WTC11 (cell line): ENCODE measurements at regions not wholly inside any gene's neighbourhood (a gene's known extent, or its start where the extent isn't known, plus 50 kb on each side); places are given as distances from the start of the nearest gene placed in this dataset.

Experiments used
- ATAC-seq: fragments of 200-7000 bp; cut with Tn5 transposase; 2 replicates; pipeline ENCODE4 v1.10.0; 2021; ENCODE audit warnings: mild to moderate bottlenecking, moderate library complexity
- CTCF ChIA-PET: fragments of 300-600 bp; sonication (Branson Sonifier 250); formaldehyde crosslinking; loops from one replicate; lab custom pipeline; 2021; ENCODE audit warnings: antibody characterized with exemption; lab: Charles Lee
- POLR2A ChIA-PET: fragments of 350-600 bp; sonication (Branson Sonifier 250); formaldehyde crosslinking; loops from one replicate; lab custom pipeline; 2021; ENCODE audit warnings: antibody characterized with exemption; lab: Charles Lee
- DNase-seq: peaks from one replicate; pipeline ENCODE4 v3.0.0; 2021; ENCODE audit warnings: low spot score
- H3K27ac Mint-ChIP-seq: 2 replicates; pipeline ENCODE4 v1.8.0; 2021; ENCODE audit warnings: mixed read lengths
- H3K27me3 Mint-ChIP-seq: 2 replicates; pipeline ENCODE4 v1.8.0; 2021; ENCODE audit warnings: low read depth, mild to moderate bottlenecking, moderate library complexity, mixed read lengths
- H3K36me3 Mint-ChIP-seq: 2 replicates; pipeline ENCODE4 v1.8.0; 2021; ENCODE audit warnings: mixed read lengths
- H3K4me1 Mint-ChIP-seq: 2 replicates; pipeline ENCODE4 v1.8.0; 2022; ENCODE audit warnings: mixed read lengths
- H3K4me3 Mint-ChIP-seq: 2 replicates; pipeline ENCODE4 v1.8.0; 2021; ENCODE audit warnings: mild to moderate bottlenecking, moderate library complexity, mixed read lengths
- H3K9me3 Mint-ChIP-seq: 2 replicates; pipeline ENCODE4 v1.8.0; 2021; ENCODE audit warnings: mixed read lengths
- AFF4 ChIP-seq: sonication (generic); formaldehyde crosslinking; IDR thresholded peaks from 2 replicates; pipeline ENCODE4 v1.8.1; 2023; ENCODE audit warnings: mild to moderate bottlenecking, missing genetic modification reagents, borderline replicate concordance
- ARID4B ChIP-seq: sonication (generic); formaldehyde crosslinking; IDR thresholded peaks from 2 replicates; pipeline ENCODE4 v1.8.0; 2023; ENCODE audit warnings: missing genetic modification reagents, mild to moderate bottlenecking, borderline replicate concordance
- EMX1 ChIP-seq: fragments of 250-450 bp; sonication (Bioruptor Pico); IDR thresholded peaks from 2 replicates; pipeline ENCODE4 v1.8.0; 2021; ENCODE audit warnings: mild to moderate bottlenecking
- JAZF1 ChIP-seq: fragments of 250-450 bp; sonication (Bioruptor Pico); IDR thresholded peaks from 2 replicates; pipeline ENCODE4 v1.9.0; 2021; ENCODE audit warnings: moderate library complexity, mild to moderate bottlenecking, inconsistent platforms
- JUN ChIP-seq: sonication (generic); formaldehyde crosslinking; IDR thresholded peaks from 2 replicates; pipeline ENCODE4 v1.8.0; 2023; ENCODE audit warnings: mild to moderate bottlenecking, missing genetic modification reagents
- NR1H2 ChIP-seq: sonication (generic); formaldehyde crosslinking; IDR thresholded peaks from 2 replicates; pipeline ENCODE4 v1.9.0; 2021; ENCODE audit warnings: mild to moderate bottlenecking, moderate library complexity, missing genetic modification reagents
- SOX15 ChIP-seq: fragments of 250-450 bp; sonication (Bioruptor Pico); IDR thresholded peaks from 2 replicates; pipeline ENCODE4 v1.9.0; 2021; ENCODE audit warnings: mild to moderate bottlenecking
- TEAD1 ChIP-seq: sonication (generic); formaldehyde crosslinking; IDR thresholded peaks from 2 replicates; pipeline ENCODE4 v1.8.0; 2022; ENCODE audit warnings: mild to moderate bottlenecking, missing genetic modification reagents
- ZBTB43 ChIP-seq: sonication (generic); formaldehyde crosslinking; IDR thresholded peaks from 2 replicates; pipeline ENCODE4 v1.8.1; 2023; ENCODE audit warnings: mild to moderate bottlenecking, missing genetic modification reagents
- ZMAT4 ChIP-seq: fragments of 250-450 bp; sonication (Bioruptor Pico); IDR thresholded peaks from 2 replicates; pipeline ENCODE4 v1.9.0; 2021; ENCODE audit warnings: mild to moderate bottlenecking
- ZNF396 ChIP-seq: fragments of 250-450 bp; sonication (Bioruptor Pico); IDR thresholded peaks from 2 replicates; pipeline ENCODE4 v1.8.0; 2021; ENCODE audit warnings: mild to moderate bottlenecking, moderate library complexity, borderline replicate concordance

- TF ChIP-seq ARID4B (CRISPR knock-in tag) (no peak), ZNF396 (CRISPR knock-in tag) (no peak), AFF4 (CRISPR knock-in tag) (no peak), ZMAT4 (CRISPR knock-in tag) (no peak), JUN (CRISPR knock-in tag) (no peak), EMX1 (CRISPR knock-in tag) (no peak)
These were observed 58.4 kb upstream of the GALR1 start (continued) for GRCh38 chr18:77191071-77191751.

- peaks cover 24% of the 10 kb centered on the region for H3K9me3 Mint-ChIP-seq
- ChIA-PET CTCF (interaction anchor here (0.7 to 2.3 kb wide), 9 partner anchors 10 to 197 kb away, joined by 3 to 13 read pairs (median 4); partner anchors contain the start of gene MBP), POLR2A (no interaction called here)
- no peaks in the 10 kb centered on the region for H3K36me3 Mint-ChIP-seq
- H3K27ac Mint-ChIP-seq: no peak overlapping the region
- no peaks in the 10 kb centered on the region for H3K27me3 Mint-ChIP-seq
- no peak overlapping the region for H3K4me3 Mint-ChIP-seq
- peaks cover 3% of the 10 kb centered on the region for H3K4me1 Mint-ChIP-seq
- ATAC-seq: peak; percentile 75
- peak; percentile 45 for DNase-seq
- TF ChIP-seq ARID4B (CRISPR knock-in tag): no peak
- no peak for TF ChIP-seq NR1H2 (CRISPR knock-in tag)
- no peak for TF ChIP-seq ZBTB43 (CRISPR knock-in tag)
- TF ChIP-seq SOX15 (CRISPR knock-in tag): no peak
- TF ChIP-seq TEAD1 (CRISPR knock-in tag): no peak
- TF ChIP-seq JAZF1 (CRISPR knock-in tag): no peak
- TF ChIP-seq, all 79 proteins: peak for 0
These were observed 52.6 kb upstream of the GALR1 start for GRCh38 chr18:77197073-77197472.
